ENCODE measurements at regions not wholly inside any gene's neighbourhood (a gene's known extent, or its start where the extent isn't known, plus 50 kb on each side); places are given as distances from the start of the nearest gene placed in this dataset.

GRCh38 chr20:39983655-39984054, 705.4 kb downstream of the MAFB start:
- H4K20me1 ChIP-seq (ENCODE audit: insufficient read depth), result peaks cover 2% of the 10 kb centered on the region; the same call in 1 of the 2 replicates
- BruUV-seq (replicated peaks), result no TSS peak
- H3K79me2 ChIP-seq (ENCODE audit: low read depth), result no peaks in the 10 kb centered on the region
- H3K9me2 ChIP-seq (ENCODE audit: insufficient read depth), result no peaks in the 10 kb centered on the region
- H3K27me3 ChIP-seq (ENCODE audit: insufficient read depth, low read depth), result no peaks in the 10 kb centered on the region
- H3K4me1 ChIP-seq (replicated peaks; ENCODE audit: insufficient read depth), result no peaks in the 10 kb centered on the region
- no peak for DNase-seq
- TF ChIP-seq EZH2 (IDR thresholded peaks at IDR 0.05; ENCODE audit: low read depth), result no peak
- no peak for TF ChIP-seq CTCF (conservative IDR thresholded peaks at IDR 0.05)
- no peak overlapping the region for H2AFZ ChIP-seq
- intact Hi-C loops (cut with micrococcal nuclease; ENCODE audit: unreplicated experiment), result no loop called here
- no peak overlapping the region for H3K4me2 ChIP-seq
- H3F3A ChIP-seq (ENCODE audit: insufficient read depth, low read depth), result no peaks in the 10 kb centered on the region
- ChIA-PET CTCF (no interaction called here), POLR2A (ENCODE audit: unreplicated experiment) (no interaction called here)
- no peak overlapping the region for H3K27ac ChIP-seq
- H3K9me3 ChIP-seq (ENCODE audit: insufficient read depth, low read depth), result no peaks in the 10 kb centered on the region
- H3K36me3 ChIP-seq (ENCODE audit: low read depth), result no peaks in the 10 kb centered on the region
- no peak overlapping the region for H3K4me3 ChIP-seq

GRCh38 chr20:39983183-39983582, 705.9 kb downstream of the MAFB start:
- Histone ChIP-seq H3K4me3 (no peak overlapping the region), H4K20me1 (ENCODE audit: insufficient read depth) (peaks cover 2% of the 10 kb centered on the region; the same call in 1 of the 2 replicates), H3K9me2 (ENCODE audit: insufficient read depth) (no peaks in the 10 kb centered on the region), H3K4me1 (replicated peaks; ENCODE audit: insufficient read depth) (no peaks in the 10 kb centered on the region), H3K27ac (no peak overlapping the region), H2AFZ (no peak overlapping the region), H3K79me2 (ENCODE audit: low read depth) (no peaks in the 10 kb centered on the region), H3K9me3 (ENCODE audit: insufficient read depth, low read depth) (no peaks in the 10 kb centered on the region), H3K4me2 (no peak overlapping the region), H3K27me3 (ENCODE audit: insufficient read depth, low read depth) (no peaks in the 10 kb centered on the region), H3K36me3 (ENCODE audit: low read depth) (no peaks in the 10 kb centered on the region), H3F3A (ENCODE audit: insufficient read depth, low read depth) (no peaks in the 10 kb centered on the region)
- DNase-seq, result no peak
- ChIA-PET CTCF (no interaction called here), POLR2A (ENCODE audit: unreplicated experiment) (no interaction called here)
- TF ChIP-seq CTCF (conservative IDR thresholded peaks at IDR 0.05) (no peak), EZH2 (IDR thresholded peaks at IDR 0.05; ENCODE audit: low read depth) (no peak)
- intact Hi-C loops (cut with micrococcal nuclease; ENCODE audit: unreplicated experiment), result no loop called here
- no TSS peak for BruUV-seq (replicated peaks)

- POLR2A ChIA-PET (ENCODE audit: unreplicated experiment), result no interaction called here
- no peak for DNase-seq
Measured at GRCh38 chr20:39974966-39975501, 714.0 kb downstream of the MAFB start.

More at GRCh38 chr20:39974966-39975501, 714.0 kb downstream of the MAFB start:
- Histone ChIP-seq H3K36me3 (ENCODE audit: low read depth) (no peaks in the 10 kb centered on the region), H4K20me1 (ENCODE audit: insufficient read depth) (no peaks in the 10 kb centered on the region), H3K27me3 (ENCODE audit: insufficient read depth, low read depth) (0 out of 2 replicates have a peak, but pooled peaks cover 11% of the 10 kb centered on the region), H2AFZ (no peak overlapping the region), H3F3A (ENCODE audit: insufficient read depth, low read depth) (no peaks in the 10 kb centered on the region), H3K27ac (no peak overlapping the region), H3K9me3 (ENCODE audit: insufficient read depth, low read depth) (no peaks in the 10 kb centered on the region), H3K4me3 (no peak overlapping the region), H3K9me2 (ENCODE audit: insufficient read depth) (no peaks in the 10 kb centered on the region), H3K79me2 (ENCODE audit: low read depth) (no peaks in the 10 kb centered on the region), H3K4me2 (no peak overlapping the region), H3K4me1 (replicated peaks; ENCODE audit: insufficient read depth) (no peaks in the 10 kb centered on the region)
- CTCF ChIA-PET, result no interaction called here
- intact Hi-C loops (cut with micrococcal nuclease; ENCODE audit: unreplicated experiment), result no loop called here
- TF ChIP-seq EZH2 (IDR thresholded peaks at IDR 0.05; ENCODE audit: low read depth) (no peak), CTCF (conservative IDR thresholded peaks at IDR 0.05) (no peak)
- BruUV-seq (replicated peaks), result no TSS peak
